HG03460 (cell line): ENCODE measurements at regions not wholly inside any gene's neighbourhood (a gene's known extent, or its start where the extent isn't known, plus 50 kb on each side); places are given as distances from the start of the nearest gene placed in this dataset.
"Not testable (repeated sequence)": the region's sequence is repeated elsewhere in the genome, so short reads cannot be mapped to it uniquely, and the experiment has no call there.

Experiments
- ATAC-seq: cut with Tn5 transposase; IDR thresholded peaks from one replicate; pipeline ENCODE4 v1.9.1; 2021; ENCODE audit not compliant: unreplicated experiment

- no peak for ATAC-seq
Measured at GRCh38 chr2:38243186-38243880, 133.7 kb downstream of the ATL2 start.

GRCh38 chr2:38239452-38239851, 137.6 kb downstream of the ATL2 start:
- no peak for ATAC-seq

GRCh38 chr2:38238705-38239104, 138.4 kb downstream of the ATL2 start:
- not testable (repeated sequence) for ATAC-seq

- ATAC-seq, result no peak
Measured at GRCh38 chr2:38237311-38237710, 139.8 kb downstream of the ATL2 start.

GRCh38 chr2:38233231-38233983, 143.7 kb downstream of the ATL2 start:
- no peak for ATAC-seq

- no peak for ATAC-seq
Measured at GRCh38 chr2:38232454-38232853, 144.6 kb downstream of the ATL2 start.

GRCh38 chr2:38230756-38231155, 146.3 kb downstream of the ATL2 start:
- no peak for ATAC-seq

GRCh38 chr2:38228753-38229152, 148.3 kb downstream of the ATL2 start:
- ATAC-seq, result no peak

GRCh38 chr2:38224821-38225437, 149.0 kb upstream of the CYP1B1 start:
- ATAC-seq, result no peak

GRCh38 chr2:38224181-38224580, 148.2 kb upstream of the CYP1B1 start:
- no peak for ATAC-seq

GRCh38 chr2:38223256-38223655, 147.3 kb upstream of the CYP1B1 start:
- ATAC-seq, result no peak

GRCh38 chr2:38220164-38220563, 144.2 kb upstream of the CYP1B1 start:
- no peak for ATAC-seq

- no peak for ATAC-seq
Measured at GRCh38 chr2:38218995-38219394, 143.0 kb upstream of the CYP1B1 start.

GRCh38 chr2:38218591-38218991, 142.6 kb upstream of the CYP1B1 start:
- ATAC-seq, result no peak

- ATAC-seq, result no peak
Measured at GRCh38 chr2:38217401-38218188, 141.6 kb upstream of the CYP1B1 start.

- ATAC-seq, result no peak
Measured at GRCh38 chr2:38216886-38217285, 140.9 kb upstream of the CYP1B1 start.

GRCh38 chr2:38215993-38216392, 140.0 kb upstream of the CYP1B1 start:
- no peak for ATAC-seq

- ATAC-seq, result no peak
Measured at GRCh38 chr2:38215522-38215921, 139.6 kb upstream of the CYP1B1 start.

GRCh38 chr2:38214209-38214717, 138.3 kb upstream of the CYP1B1 start:
- ATAC-seq, result no peak

- no peak for ATAC-seq
Measured at GRCh38 chr2:38213619-38214167, 137.7 kb upstream of the CYP1B1 start.

GRCh38 chr2:38212312-38212711, 136.4 kb upstream of the CYP1B1 start:
- ATAC-seq, result no peak
